ENCODE measurements at regions not wholly inside any gene's neighbourhood (a gene's known extent, or its start where the extent isn't known, plus 50 kb on each side); places are given as distances from the start of the nearest gene placed in this dataset.
"Not testable (repeated sequence)": the region's sequence is repeated elsewhere in the genome, so short reads cannot be mapped to it uniquely, and the experiment has no call there.

- H3K4me1 ChIP-seq (ENCODE audit: insufficient read depth, low read length); H3K27me3 ChIP-seq (ENCODE audit: insufficient read depth, low read length); H3K9me3 ChIP-seq (ENCODE audit: low read length); H3K4me3 ChIP-seq (ENCODE audit: low read length); H2AFZ ChIP-seq (ENCODE audit: low read depth, low read length); H3K36me3 ChIP-seq (ENCODE audit: insufficient read depth, low read length): not testable (repeated sequence)
These were observed 64.9 kb upstream of the SYNCRIP start for GRCh38 chr6:85707515-85708145.

- no peak overlapping the region for H2AFZ ChIP-seq (ENCODE audit: low read depth, low read length)
- no peak overlapping the region for H3K4me3 ChIP-seq (ENCODE audit: low read length)
- H3K4me1 ChIP-seq (ENCODE audit: insufficient read depth, low read length), result no peaks in the 10 kb centered on the region
- H3K36me3 ChIP-seq (ENCODE audit: insufficient read depth, low read length), result no peaks in the 10 kb centered on the region
- H3K27me3 ChIP-seq (ENCODE audit: insufficient read depth, low read length), result no peaks in the 10 kb centered on the region
- no peaks in the 10 kb centered on the region for H3K9me3 ChIP-seq (ENCODE audit: low read length)
These were observed 63.6 kb upstream of the SYNCRIP start for GRCh38 chr6:85706272-85706671.

GRCh38 chr6:85705220-85705619 is 62.5 kb upstream of the SYNCRIP start:
- H3K4me3 ChIP-seq (ENCODE audit: low read length), result no peak overlapping the region

GRCh38 chr6:85703406-85703805 is 60.7 kb upstream of the SYNCRIP start:
- Histone ChIP-seq H3K4me1 (ENCODE audit: insufficient read depth, low read length) (no peaks in the 10 kb centered on the region), H3K4me3 (ENCODE audit: low read length) (no peak overlapping the region)

More at GRCh38 chr6:85705220-85705619, 62.5 kb upstream of the SYNCRIP start:
- H3K36me3 ChIP-seq (ENCODE audit: insufficient read depth, low read length), result no peaks in the 10 kb centered on the region
- no peak overlapping the region for H2AFZ ChIP-seq (ENCODE audit: low read depth, low read length)
- no peaks in the 10 kb centered on the region for H3K27me3 ChIP-seq (ENCODE audit: insufficient read depth, low read length)
- H3K4me1 ChIP-seq (ENCODE audit: insufficient read depth, low read length), result no peaks in the 10 kb centered on the region
- no peaks in the 10 kb centered on the region for H3K9me3 ChIP-seq (ENCODE audit: low read length)

More at GRCh38 chr6:85703406-85703805, 60.7 kb upstream of the SYNCRIP start:
- no peaks in the 10 kb centered on the region for H3K27me3 ChIP-seq (ENCODE audit: insufficient read depth, low read length)
- no peak overlapping the region for H2AFZ ChIP-seq (ENCODE audit: low read depth, low read length)
- H3K9me3 ChIP-seq (ENCODE audit: low read length), result no peaks in the 10 kb centered on the region
- H3K36me3 ChIP-seq (ENCODE audit: insufficient read depth, low read length), result no peaks in the 10 kb centered on the region

Data from neuron (in vitro differentiated cells).